SH-SY5Y (cell line): ENCODE measurements at regions not wholly inside any gene's neighbourhood (a gene's known extent, or its start where the extent isn't known, plus 50 kb on each side); places are given as distances from the start of the nearest gene placed in this dataset.

Source experiments
- GATA2 ChIP-seq: IDR thresholded peaks from 2 replicates; pipeline ENCODE4 v1.6.1; 2011; ENCODE audit warnings: mild to moderate bottlenecking, low read depth, low read length
- GATA3 ChIP-seq: IDR thresholded peaks from 2 replicates; pipeline ENCODE4 v1.6.1; 2011; ENCODE audit warnings: low read depth, mild to moderate bottlenecking, low read length, moderate library complexity

DNA sequence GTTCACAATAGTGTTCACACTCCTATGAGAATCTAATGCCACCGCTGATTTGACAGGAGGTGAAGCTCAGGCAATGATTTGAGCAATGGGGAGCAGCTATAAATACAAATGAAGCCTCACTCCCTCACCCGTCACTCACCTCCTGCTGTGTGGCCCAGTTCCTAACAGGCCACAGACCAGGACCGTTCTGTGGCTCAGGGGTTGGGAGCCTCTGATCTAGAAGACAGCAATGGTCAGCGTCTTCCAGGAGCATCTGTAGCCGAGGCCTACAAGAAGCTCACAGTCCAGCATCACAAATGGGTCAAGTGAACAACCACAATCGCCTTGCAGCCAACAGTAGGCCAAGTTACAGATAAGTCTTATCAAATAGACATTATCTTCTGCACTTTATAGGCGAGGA is 110.0 kb upstream of the SLC66A3 start:
- TF ChIP-seq GATA2, result no peak
- no peak for TF ChIP-seq GATA3
